ENCODE measurements at regions not wholly inside any gene's neighbourhood (a gene's known extent, or its start where the extent isn't known, plus 50 kb on each side); places are given as distances from the start of the nearest gene placed in this dataset.

DNA sequence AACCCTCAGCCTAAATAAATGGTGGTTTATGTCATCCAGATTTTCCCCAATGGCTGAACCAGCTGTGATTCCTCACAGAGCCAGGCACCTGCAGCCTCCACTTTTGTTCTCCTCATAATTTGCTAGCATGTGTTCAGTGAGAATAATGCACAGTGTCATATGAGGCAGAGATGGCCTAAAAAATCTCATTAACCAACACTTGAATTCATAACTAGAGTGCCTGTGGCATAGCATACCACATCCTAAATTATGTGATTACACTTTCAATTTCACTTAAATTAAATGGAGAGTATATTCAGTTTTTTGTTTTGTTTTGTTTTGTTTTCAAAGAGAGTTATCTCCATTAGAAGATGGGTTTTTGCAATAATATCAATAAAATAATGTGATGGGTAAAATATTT, 488.0 kb downstream of the CBLN2 start:
- no peak overlapping the region for H3K4me3 ChIP-seq (ENCODE audit: low read depth, low read length)
- DNase-seq (ENCODE audit: low read depth), result no peak
- TF ChIP-seq MYC (IDR thresholded peaks at IDR 0.05; ENCODE audit: low read depth, low read length) (no peak), POLR2A (IDR thresholded peaks at IDR 0.05; ENCODE audit: extremely low read depth, insufficient read length) (no peak)

DNA sequence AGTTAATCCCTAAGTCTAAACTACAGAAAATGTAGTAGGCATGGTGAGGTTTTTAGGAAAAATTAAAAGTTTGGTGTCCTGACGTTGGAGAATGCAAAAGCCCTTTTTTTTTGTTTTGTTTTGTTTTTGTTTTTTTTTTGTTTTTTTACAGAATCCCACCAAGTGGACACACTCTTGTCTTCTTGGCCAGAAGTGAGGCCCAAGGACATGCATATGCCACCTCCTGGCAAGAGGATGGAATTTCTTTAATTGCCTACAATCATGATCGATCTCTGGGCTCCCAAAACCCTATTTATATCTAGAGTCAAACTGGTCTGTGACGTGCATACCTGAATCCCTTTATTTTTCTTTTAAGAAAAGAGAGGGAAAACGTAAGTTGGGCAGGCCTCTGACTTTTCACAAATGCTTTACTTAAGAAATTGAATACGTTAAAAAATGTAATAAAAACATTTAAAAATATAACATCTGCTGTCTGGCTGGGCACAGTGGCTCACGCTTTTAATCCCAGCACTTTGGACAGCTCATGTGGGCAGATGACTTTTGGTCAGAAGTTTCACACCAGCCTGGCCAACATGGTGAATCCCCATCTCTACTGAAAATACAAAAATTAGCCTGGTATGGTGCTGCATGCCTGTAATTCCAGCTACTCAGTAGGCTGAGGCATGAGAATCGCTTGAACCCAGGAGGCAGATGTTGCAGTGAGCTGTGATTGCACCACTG, 502.7 kb downstream of the CBLN2 start:
- no peak for DNase-seq (ENCODE audit: low read depth)
- TF ChIP-seq POLR2A (IDR thresholded peaks at IDR 0.05; ENCODE audit: extremely low read depth, insufficient read length) (no peak), MYC (IDR thresholded peaks at IDR 0.05; ENCODE audit: low read depth, low read length) (no peak)
- TF ChIP-seq, protein P1, sequence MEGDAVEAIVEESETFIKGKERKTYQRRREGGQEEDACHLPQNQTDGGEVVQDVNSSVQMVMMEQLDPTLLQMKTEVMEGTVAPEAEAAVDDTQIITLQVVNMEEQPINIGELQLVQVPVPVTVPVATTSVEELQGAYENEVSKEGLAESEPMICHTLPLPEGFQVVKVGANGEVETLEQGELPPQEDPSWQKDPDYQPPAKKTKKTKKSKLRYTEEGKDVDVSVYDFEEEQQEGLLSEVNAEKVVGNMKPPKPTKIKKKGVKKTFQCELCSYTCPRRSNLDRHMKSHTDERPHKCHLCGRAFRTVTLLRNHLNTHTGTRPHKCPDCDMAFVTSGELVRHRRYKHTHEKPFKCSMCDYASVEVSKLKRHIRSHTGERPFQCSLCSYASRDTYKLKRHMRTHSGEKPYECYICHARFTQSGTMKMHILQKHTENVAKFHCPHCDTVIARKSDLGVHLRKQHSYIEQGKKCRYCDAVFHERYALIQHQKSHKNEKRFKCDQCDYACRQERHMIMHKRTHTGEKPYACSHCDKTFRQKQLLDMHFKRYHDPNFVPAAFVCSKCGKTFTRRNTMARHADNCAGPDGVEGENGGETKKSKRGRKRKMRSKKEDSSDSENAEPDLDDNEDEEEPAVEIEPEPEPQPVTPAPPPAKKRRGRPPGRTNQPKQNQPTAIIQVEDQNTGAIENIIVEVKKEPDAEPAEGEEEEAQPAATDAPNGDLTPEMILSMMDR (IDR thresholded peaks at IDR 0.05; ENCODE audit: low read depth, low read length), result no peak
- TF ChIP-seq, protein P2, sequence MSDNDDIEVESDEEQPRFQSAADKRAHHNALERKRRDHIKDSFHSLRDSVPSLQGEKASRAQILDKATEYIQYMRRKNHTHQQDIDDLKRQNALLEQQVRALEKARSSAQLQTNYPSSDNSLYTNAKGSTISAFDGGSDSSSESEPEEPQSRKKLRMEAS (IDR thresholded peaks at IDR 0.05; ENCODE audit: low read depth, low read length), result no peak
- no peak overlapping the region for H3K4me3 ChIP-seq (ENCODE audit: low read depth, low read length)

DNA sequence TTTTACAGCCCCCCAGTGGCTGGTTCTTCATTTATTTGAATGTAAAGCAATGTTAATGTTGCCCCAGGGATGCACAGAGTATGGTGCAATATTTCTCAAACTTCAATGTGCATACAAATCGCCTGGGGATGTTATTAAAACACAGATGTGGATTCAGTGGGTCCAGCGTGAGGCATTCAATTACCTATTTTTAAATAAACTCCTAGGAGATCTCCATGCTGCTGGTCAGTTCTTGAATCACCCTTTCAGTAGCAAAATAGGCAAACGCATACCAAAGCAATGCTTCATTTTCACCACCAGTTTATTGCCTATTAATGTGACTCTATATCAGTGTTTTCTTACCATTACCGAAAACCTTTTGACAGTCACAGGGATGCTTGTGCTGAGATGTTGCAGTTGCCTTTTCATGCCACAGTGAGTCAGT, 530.7 kb downstream of the CBLN2 start:
- no peak overlapping the region for H3K4me3 ChIP-seq (ENCODE audit: low read depth, low read length)
- TF ChIP-seq, protein P1 (IDR thresholded peaks at IDR 0.05; ENCODE audit: low read depth, low read length), result no peak
- TF ChIP-seq POLR2A (IDR thresholded peaks at IDR 0.05; ENCODE audit: extremely low read depth, insufficient read length) (no peak), MYC (IDR thresholded peaks at IDR 0.05; ENCODE audit: low read depth, low read length) (no peak)
- TF ChIP-seq, protein P2 (IDR thresholded peaks at IDR 0.05; ENCODE audit: low read depth, low read length), result no peak
- DNase-seq (ENCODE audit: low read depth), result peak; percentile 14

DNA sequence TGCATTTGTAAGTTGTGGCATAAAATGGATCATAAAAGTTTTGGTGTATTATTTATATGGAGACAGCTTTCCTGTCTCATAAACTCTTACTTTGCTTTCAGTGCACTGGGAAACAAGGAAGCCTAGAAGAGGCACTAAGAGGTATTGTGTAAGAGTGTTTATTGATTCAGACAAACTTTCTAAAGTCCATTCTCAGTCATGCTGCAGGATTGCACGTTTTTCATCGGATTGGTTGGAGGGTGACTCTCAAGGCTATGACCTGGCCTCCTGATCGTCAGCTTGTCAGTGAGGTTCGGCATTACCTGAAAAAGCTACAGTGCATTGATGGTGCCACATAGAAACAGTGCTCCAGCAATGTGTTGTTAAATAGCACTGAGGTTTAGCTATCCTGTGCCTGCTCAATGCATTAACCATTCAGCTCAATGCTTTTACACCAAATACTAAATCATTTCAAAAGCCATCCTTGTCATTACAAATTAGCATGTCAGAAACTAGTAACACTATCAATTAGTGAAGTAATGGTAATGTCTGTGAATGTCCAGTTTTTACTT, 545.5 kb downstream of the CBLN2 start:
- TF ChIP-seq, protein P2 (IDR thresholded peaks at IDR 0.05; ENCODE audit: low read depth, low read length), result no peak
- TF ChIP-seq MYC (IDR thresholded peaks at IDR 0.05; ENCODE audit: low read depth, low read length) (no peak), POLR2A (IDR thresholded peaks at IDR 0.05; ENCODE audit: extremely low read depth, insufficient read length) (no peak)
- TF ChIP-seq, protein P1 (IDR thresholded peaks at IDR 0.05; ENCODE audit: low read depth, low read length), result no peak
- no peak overlapping the region for H3K4me3 ChIP-seq (ENCODE audit: low read depth, low read length)
- DNase-seq (ENCODE audit: low read depth), result no peak

DNA sequence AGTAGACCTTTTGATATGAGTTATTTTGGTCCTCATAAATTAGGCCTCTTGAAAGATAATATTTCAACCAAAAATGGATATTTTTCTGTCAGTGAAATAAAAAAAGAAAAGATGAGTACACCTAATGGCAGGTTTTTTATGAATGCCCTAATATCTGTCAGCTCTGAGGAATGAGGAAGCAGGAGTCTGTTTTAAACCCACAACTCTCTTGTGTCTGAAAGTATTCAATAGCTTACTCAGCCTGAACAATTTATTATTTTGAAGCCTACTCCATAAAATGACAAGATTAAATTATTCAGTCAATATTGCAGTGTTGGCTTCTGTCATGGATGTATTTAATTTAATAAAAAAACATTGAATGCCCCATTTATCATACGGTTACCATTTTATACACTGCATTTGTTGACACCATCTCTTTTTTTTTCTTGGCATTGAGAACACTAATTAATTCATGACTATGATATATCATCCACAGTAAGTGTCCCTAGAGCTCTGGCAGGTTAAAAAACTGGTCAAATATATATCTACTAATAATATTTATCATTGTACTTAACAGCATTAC, 548.2 kb downstream of the CBLN2 start:
- no peak for DNase-seq (ENCODE audit: low read depth)
- TF ChIP-seq, protein P1 (IDR thresholded peaks at IDR 0.05; ENCODE audit: low read depth, low read length), result no peak
- TF ChIP-seq, protein P2 (IDR thresholded peaks at IDR 0.05; ENCODE audit: low read depth, low read length), result no peak
- H3K4me3 ChIP-seq (ENCODE audit: low read depth, low read length), result no peak overlapping the region

DNA sequence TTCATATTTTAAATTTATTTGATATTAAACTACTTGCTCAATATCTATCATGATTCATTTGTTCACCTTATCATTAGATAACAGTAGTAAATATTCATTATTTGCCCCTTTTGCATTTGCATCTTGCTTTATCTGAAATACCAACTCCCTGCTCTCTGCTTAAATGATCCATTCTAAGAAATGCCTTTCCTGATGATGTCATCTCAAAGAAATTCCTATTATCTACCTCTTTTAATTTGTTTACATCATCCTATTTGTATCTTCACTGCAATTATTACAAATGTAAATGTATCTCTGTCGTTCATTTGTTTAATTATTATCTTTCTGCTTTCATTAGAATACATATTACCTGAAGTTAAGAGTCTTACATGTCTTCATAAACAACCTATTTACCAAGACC, 549.9 kb downstream of the CBLN2 start:
- TF ChIP-seq, protein P1 (IDR thresholded peaks at IDR 0.05; ENCODE audit: low read depth, low read length), result no peak
- no peak for TF ChIP-seq POLR2A (IDR thresholded peaks at IDR 0.05; ENCODE audit: extremely low read depth, insufficient read length)
- TF ChIP-seq, protein P2 (IDR thresholded peaks at IDR 0.05; ENCODE audit: low read depth, low read length), result no peak
- no peak for TF ChIP-seq MYC (IDR thresholded peaks at IDR 0.05; ENCODE audit: low read depth, low read length)
- DNase-seq (ENCODE audit: low read depth), result no peak
- no peak overlapping the region for H3K4me3 ChIP-seq (ENCODE audit: low read depth, low read length)

Data from NB4 (cell line).